Fibroblast of skin of back (primary cell): ENCODE measurements at regions not wholly inside any gene's neighbourhood (a gene's known extent, or its start where the extent isn't known, plus 50 kb on each side); places are given as distances from the start of the nearest gene placed in this dataset.
"Not testable (repeated sequence)": the region's sequence is repeated elsewhere in the genome, so short reads cannot be mapped to it uniquely, and the experiment has no call there.

Experiments
- DNase-seq: peaks from one replicate; pipeline ENCODE4 v3.0.0-alpha.2; 2013

GRCh38 chr13:104705031-104705750, 1639.0 kb upstream of the SLC10A2 start:
- DNase-seq = no peak

- DNase-seq = no peak
These were observed 1635.4 kb upstream of the SLC10A2 start for GRCh38 chr13:104701591-104701990.

GRCh38 chr13:104694397-104694796, 1628.2 kb upstream of the SLC10A2 start:
- DNase-seq = no peak

DNA sequence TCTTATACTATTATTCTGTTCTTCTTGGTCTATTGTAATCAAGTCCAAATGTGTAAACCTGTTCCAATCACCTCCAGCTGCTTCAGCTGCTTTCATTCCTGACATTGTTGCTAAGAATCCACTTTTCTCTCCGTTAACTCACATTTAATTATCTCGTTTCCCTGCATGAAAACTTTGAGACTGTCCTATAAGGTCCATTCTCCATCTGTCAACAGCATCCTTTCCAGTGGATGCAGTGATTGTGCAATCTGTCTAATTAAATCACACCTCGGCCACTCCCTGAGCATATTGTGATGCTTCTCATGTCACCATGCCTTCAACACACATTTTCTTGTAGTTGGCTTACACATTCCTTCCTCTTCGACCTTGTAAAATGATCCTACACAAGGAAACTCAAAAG, 1626.9 kb upstream of the SLC10A2 start:
- no peak for DNase-seq

GRCh38 chr13:104691767-104692467, 1625.7 kb upstream of the SLC10A2 start:
- DNase-seq = no peak

DNA sequence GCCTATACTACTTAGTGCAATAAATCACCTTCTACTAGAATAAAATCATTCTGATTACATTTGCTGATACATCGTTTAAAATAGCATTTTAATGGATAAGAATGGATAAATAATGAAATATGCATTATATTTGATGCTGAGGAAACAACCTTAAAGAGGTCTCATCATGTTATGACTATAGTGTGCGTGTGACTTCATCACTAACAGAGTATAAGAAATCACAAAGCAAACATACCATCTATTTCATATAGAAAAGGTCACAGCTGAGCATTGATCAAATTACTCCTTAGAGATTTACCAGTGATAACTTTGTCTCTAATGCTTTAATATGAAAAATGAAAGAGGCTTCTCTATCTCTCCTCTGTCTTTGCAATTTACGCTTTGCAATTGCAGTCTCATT, 1620.3 kb upstream of the SLC10A2 start:
- DNase-seq = no peak

GRCh38 chr13:104683789-104684188, 1617.6 kb upstream of the SLC10A2 start:
- no peak for DNase-seq

GRCh38 chr13:104678161-104678560, 1611.9 kb upstream of the SLC10A2 start:
- no peak for DNase-seq

GRCh38 chr13:104671901-104672300, 1605.7 kb upstream of the SLC10A2 start:
- no peak for DNase-seq

DNA sequence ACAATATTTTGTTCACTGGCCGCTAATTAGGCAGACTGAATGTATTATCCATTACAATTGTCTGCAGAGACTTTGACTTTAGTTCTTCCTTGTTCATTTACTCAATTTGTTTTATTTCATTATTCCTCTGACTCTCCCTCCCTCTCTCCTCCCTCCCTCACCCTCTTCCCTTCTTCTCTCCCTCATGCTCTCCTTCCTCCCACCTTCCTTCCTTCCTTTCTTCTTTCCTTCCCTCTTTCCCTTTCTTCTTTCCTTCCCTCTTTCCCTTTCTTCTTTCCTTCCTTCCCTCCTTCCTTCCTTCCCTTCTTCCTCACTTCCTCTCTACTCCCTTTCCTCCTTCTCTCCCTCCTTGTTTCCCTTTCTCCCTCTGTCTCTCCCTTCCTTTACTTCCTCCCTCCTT, 1591.0 kb upstream of the SLC10A2 start:
- DNase-seq = no peak

GRCh38 chr13:104650431-104650830, 1584.2 kb upstream of the SLC10A2 start:
- no peak for DNase-seq

DNA sequence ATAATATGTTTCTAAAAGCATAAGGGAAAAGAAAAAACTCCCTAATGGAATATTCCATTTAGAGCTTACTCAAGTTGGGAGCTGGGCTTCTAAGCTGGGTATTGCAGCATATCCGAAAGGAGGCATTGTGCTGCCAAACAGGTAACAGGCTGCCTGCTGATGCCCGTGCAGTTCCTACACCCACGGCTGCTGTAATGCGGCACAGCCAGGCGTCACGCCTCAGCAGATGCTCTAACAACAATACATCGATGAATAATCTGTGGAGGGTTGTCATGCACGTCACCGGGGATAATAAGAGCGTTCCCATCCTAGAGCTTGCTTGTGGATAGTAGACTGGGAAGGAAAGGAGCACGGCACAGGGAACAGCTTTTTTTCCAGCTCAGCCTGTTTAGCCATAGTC, 1582.1 kb upstream of the SLC10A2 start:
- DNase-seq = no peak

GRCh38 chr13:104645786-104646185, 1579.6 kb upstream of the SLC10A2 start:
- no peak for DNase-seq

DNA sequence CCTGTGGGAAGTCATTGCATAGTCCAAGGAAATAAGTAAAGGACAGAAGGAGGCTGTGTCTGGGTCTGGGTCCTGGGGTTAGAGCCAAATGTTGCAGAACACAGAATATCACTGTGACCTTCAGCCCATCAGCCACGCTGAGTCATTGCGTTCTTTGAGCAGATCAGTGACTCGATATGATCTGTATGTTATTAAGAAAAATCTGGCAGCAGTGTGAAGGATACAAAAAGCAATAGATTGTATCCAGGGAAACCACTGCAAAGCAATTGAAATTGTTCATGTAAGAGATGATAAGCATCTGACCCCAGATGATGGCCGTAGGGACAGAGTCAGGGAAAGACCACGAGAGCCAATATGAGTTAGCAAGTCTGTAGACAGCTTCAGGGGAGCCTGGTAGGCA, 1575.1 kb upstream of the SLC10A2 start:
- DNase-seq = peak; percentile 48

DNA sequence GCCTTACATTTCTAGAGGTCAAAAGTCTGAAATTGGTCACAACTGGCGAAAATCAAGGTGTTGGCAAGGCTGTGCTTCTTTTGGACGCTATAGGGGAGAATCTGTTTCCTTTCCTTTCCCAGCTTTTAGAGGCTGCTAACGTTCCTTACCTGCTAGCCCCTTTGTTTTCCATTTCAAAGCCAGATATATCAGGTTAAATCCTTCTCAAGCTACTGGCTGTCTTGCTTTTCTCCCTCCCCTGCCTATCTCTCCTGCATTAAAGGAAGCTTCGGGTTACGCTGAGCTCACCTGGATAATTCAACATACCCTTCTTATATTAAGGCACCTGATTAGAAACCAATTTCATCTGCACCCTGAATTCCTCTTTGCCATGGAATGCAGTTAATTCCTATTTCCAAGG, 1569.7 kb upstream of the SLC10A2 start:
- DNase-seq = no peak

- no peak for DNase-seq
These were observed 1567.8 kb upstream of the SLC10A2 start for GRCh38 chr13:104634016-104634415.

GRCh38 chr13:104632736-104633135, 1566.5 kb upstream of the SLC10A2 start:
- DNase-seq = no peak

DNA sequence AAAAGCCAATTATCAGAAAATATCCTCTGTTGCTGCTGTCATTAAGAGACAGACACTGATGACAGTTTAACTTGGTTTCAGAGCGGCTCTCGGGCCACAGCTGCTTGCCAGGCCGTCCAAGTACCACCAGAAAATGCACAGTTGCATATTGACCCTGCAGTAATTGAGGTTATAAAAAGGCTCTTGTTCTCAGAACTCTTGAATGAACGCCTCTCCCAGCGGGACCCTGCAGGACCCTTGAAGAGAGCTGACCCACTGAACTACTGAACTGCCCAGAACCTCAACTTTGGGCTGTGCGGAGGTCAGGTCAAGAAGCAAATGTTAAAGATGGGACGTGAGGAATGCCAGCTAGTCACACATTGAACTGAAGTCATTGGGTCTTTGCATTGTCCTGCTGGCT, 1559.0 kb upstream of the SLC10A2 start:
- DNase-seq = no peak

- no peak for DNase-seq
These were observed 1550.8 kb upstream of the SLC10A2 start for GRCh38 chr13:104616990-104617389.

- DNase-seq = no peak
These were observed 1548.3 kb upstream of the SLC10A2 start for GRCh38 chr13:104614361-104615145.

DNA sequence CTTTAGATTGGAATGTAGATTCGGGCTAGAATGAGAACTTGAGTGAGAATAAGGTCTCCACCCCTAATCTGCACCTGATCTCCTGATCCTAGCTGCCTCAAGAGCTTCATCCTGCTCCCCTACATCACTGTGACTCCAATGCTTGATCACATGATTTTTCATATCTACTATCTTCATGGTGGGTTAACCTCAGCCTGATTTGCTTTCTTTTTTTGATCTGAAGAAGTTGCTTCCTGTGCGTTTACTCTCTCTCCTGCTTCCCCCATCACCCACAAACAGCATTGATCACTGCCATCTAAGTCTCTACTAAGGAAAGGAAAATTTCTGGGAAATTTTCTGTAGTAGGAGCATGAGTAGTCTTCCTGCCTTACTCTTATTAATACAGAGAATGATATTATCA, 1542.1 kb upstream of the SLC10A2 start:
- DNase-seq = no peak

GRCh38 chr13:104605435-104605834, 1539.2 kb upstream of the SLC10A2 start:
- not testable (repeated sequence) for DNase-seq

- DNase-seq = no peak
These were observed 1531.4 kb upstream of the SLC10A2 start for GRCh38 chr13:104597546-104598180.
